Epithelial cell of proximal tubule (primary cell): ENCODE measurements at regions not wholly inside any gene's neighbourhood (a gene's known extent, or its start where the extent isn't known, plus 50 kb on each side); places are given as distances from the start of the nearest gene placed in this dataset.

ENCODE experiments used
- DNase-seq: peaks from one replicate; pipeline ENCODE4 v3.0.0-alpha.2; 2011; ENCODE audit warnings: low read depth
- H3K4me3 ChIP-seq: 2 replicates; pipeline ENCODE4 v1.5.1; 2011; ENCODE audit warnings: low read depth, mild to moderate bottlenecking, low read length
- TF ChIP-seq, protein P1 (sequence below): conservative IDR thresholded peaks from 2 replicates; pipeline ENCODE4 v1.5.1; 2012; ENCODE audit warnings: low read depth, mild to moderate bottlenecking, low read length

DNA sequence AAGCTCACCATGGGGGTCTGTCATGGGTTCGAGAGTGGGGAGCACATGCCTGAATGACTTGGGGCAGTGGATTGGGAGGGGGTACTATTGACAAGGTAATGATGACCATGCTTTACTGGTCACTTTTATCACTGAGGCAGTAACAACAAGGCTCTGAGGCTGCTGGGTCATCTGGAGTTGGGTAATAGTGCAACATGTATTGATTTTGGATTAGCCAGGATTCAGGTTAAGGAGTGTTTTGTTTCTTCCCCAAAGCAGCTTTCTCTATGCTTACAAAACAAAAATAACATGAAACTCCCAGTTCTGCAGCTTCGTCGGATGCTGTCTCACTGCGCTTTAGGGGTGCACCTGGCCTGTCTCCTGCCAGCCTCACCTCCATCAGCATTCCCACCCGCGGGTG lies 155.3 kb downstream of the GADD45G start:
- DNase-seq, result no peak
- no peak overlapping the region for H3K4me3 ChIP-seq
- TF ChIP-seq, protein P1, sequence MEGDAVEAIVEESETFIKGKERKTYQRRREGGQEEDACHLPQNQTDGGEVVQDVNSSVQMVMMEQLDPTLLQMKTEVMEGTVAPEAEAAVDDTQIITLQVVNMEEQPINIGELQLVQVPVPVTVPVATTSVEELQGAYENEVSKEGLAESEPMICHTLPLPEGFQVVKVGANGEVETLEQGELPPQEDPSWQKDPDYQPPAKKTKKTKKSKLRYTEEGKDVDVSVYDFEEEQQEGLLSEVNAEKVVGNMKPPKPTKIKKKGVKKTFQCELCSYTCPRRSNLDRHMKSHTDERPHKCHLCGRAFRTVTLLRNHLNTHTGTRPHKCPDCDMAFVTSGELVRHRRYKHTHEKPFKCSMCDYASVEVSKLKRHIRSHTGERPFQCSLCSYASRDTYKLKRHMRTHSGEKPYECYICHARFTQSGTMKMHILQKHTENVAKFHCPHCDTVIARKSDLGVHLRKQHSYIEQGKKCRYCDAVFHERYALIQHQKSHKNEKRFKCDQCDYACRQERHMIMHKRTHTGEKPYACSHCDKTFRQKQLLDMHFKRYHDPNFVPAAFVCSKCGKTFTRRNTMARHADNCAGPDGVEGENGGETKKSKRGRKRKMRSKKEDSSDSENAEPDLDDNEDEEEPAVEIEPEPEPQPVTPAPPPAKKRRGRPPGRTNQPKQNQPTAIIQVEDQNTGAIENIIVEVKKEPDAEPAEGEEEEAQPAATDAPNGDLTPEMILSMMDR, result no peak

DNA sequence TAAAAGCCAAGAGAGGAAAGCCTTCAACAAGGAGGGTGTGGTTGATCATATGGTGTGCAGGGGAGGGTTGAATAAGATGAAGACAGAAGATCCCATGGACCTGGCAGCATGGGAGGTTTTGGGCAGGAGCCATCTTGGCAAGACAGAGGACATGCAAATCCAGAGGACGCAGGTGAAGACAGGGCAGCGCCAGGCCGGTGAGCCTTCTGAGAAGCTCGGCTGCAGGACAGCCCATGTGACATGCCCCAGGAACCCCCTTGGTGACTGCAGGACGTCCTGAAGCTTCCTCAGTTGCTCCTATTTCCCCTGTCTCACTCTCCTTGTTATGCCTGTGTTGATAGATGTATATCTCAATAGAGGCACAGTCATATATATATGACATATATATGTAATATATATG lies 159.4 kb downstream of the GADD45G start:
- no peak for DNase-seq
- H3K4me3 ChIP-seq, result no peak overlapping the region
- TF ChIP-seq, protein P1, result no peak

DNA sequence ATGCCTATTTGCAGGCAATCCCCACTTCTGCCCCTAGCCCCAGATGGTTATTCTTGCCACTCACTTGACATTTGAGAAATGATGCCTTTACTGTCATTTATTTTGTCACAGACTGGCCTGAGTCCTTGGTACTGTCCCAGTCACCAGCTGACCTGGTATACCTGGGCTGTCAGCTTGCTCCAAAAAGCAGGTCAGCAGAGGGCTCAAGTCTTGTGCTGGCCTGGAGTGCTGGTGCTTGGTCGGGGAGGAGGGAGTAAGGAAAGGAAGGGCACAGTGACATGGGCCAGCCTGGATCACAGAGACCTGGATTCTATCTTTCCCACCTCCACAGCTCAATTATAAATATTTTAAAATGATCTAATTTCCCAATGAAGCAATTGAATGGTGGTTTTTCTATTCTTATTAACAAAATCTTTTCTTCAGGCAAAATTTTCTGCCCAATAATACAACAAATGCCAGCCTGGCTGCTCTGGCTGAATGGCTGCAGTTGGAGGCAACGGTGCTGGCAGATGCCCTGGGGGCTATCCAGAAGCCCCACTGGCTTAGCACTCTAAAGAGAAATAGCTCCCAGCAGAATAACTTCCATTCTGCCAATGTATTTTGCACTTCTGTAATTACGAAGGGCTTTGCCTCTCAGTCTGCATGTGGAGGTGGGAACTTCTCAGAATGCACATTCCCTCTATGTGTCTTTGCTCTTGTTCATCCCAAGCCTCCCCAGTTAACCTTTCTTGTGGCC lies 160.6 kb downstream of the GADD45G start:
- TF ChIP-seq, protein P1, result no peak
- no peak for DNase-seq
- H3K4me3 ChIP-seq, result no peak overlapping the region

DNA sequence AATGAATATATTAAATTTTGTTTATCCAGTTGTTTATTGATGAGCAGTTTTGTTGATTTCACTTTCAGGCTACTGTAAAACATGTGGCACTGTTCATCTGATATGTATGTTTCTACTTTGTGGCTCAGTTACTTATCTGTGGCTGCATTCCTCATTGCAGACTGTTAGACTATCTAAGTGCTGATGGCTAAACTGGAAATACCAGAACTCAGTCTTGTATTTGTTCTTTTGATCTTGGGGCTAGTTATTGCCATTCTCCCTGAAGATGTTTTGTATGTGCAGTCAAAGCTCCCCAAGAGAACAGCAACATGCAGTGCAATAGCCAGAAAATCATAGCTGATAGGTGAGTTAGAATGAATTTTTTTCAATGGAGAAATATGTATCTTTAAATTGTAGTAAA lies 162.2 kb downstream of the GADD45G start:
- TF ChIP-seq, protein P1, result no peak
- DNase-seq, result no peak
- no peak overlapping the region for H3K4me3 ChIP-seq

DNA sequence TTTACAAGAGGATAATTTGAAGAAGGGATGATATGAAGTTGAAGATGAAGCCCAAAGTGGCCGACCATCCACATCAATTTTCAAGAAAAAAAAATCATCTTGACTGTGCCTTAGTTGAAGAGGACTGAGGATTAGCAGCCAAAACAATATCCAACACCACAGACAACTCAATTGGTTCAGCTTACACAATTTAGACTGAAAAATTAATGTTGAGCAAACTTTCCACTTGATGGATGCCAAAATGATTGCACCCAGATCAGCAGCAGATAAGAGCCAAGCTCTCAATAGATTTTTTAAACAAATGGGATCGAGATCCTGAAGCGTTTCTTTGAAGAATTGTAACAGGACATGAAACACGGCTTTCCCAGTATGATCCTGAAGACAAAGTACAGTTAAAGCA lies 163.2 kb downstream of the GADD45G start:
- no peak overlapping the region for H3K4me3 ChIP-seq
- no peak for DNase-seq
- TF ChIP-seq, protein P1, result no peak

DNA sequence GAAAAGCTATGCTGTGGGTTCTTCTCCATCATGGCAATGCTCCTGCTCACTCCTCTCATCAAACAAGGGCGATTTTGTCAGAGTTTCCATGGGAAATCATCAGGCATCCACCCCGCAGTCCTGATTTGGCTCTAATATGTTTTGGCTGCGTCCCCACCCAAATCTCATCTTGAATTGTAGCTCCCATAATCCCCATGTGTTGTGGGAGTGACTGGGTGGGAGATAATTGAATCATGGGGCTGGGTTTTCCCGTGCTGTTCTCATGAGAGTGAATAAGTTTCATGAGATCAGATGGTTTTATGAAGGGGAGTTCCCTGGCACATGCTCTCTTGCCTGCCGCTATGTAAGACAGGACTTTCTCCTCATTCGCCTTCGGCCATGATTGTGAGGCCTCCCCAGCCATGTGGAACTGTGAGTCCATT lies 163.8 kb downstream of the GADD45G start:
- no peak for DNase-seq
- H3K4me3 ChIP-seq, result no peak overlapping the region
- TF ChIP-seq, protein P1, result no peak

DNA sequence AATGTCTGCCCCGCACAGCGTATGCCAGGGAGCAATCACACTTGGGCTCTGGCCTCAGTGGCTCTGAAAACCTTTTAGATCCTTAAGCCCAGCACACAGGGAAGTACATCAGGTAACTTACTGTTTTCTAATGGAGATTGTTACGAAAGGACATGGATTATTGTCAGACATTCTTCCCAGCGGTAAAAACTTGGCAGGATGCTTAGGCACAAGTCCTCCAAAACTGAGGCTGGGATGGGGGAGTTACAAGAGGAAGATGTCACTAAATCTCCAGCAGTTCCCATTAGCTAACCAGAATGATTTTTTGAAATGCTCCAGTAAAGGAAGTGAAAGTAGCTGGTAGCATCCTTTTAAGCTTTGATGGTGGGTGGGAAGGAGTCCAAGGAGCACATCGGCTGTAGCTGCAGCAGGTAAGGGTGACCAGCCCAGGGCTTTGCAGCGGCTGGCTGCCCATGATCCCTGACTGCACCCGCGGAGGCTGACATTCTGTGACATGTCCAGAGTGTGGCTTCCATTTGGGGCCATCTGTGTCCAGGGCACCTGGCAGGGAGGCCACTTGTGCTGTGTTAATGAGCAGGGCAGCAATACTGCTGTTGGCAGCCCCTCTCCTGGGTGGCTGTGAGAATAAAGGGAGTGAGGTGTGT lies 165.8 kb downstream of the GADD45G start:
- no peak for DNase-seq
- no peak overlapping the region for H3K4me3 ChIP-seq
- TF ChIP-seq, protein P1, result no peak
